Testis (tissue), 2 donors: ENCODE measurements at regions not wholly inside any gene's neighbourhood (a gene's known extent, or its start where the extent isn't known, plus 50 kb on each side); places are given as distances from the start of the nearest gene placed in this dataset.
"Not testable (repeated sequence)": the region's sequence is repeated elsewhere in the genome, so short reads cannot be mapped to it uniquely, and the experiment has no call there.

ENCODE experiments used
- DNase-seq: peaks from one replicate; pipeline ENCODE4 v3.0.0-alpha.2; 2019
- H3K27ac ChIP-seq, 2 donors: fragments of 200-600 bp; sonication (generic); one replicate each; pipeline ENCODE4 v1.5.1; 2019
- H3K27me3 ChIP-seq: fragments of 200-600 bp; sonication (generic); one replicate; pipeline ENCODE4 v1.5.1; 2019
- H3K36me3 ChIP-seq: fragments of 200-600 bp; sonication (generic); one replicate; pipeline ENCODE4 v1.5.1; 2017; ENCODE audit warnings: low read depth; ENCODE audit errors: missing control alignments
- H3K4me1 ChIP-seq: fragments of 200-600 bp; sonication (generic); one replicate; pipeline ENCODE4 v1.5.1; 2019
- H3K4me3 ChIP-seq, 2 donors: fragments of 200-600 bp; sonication (generic); one replicate each; pipeline ENCODE4 v1.5.1; 2017 to 2019
- H3K9me3 ChIP-seq: fragments of 200-600 bp; sonication (generic); one replicate; pipeline ENCODE4 v1.5.1; 2017
- POLR2A ChIP-seq: fragments of 450-650 bp; IDR thresholded peaks from one replicate; pipeline ENCODE4 v1.6.1; 2017; ENCODE audit warnings: antibody characterized with exemption, mild to moderate bottlenecking, moderate library complexity
- WGBS, 2 donors: methylation state at CpG; one replicate each; pipeline ENCODE4 v1.1.5; 2018; 5-methylcytosine and 5-hydroxymethylcytosine counted together
- intact Hi-C: fragments of 100-400 bp; cut with DNase I; formaldehyde crosslinking; loops from one replicate; pipeline ENCODE4 v1.15.1; 2023; ENCODE audit warnings: low total_unique reads
- TF ChIP-seq, protein P1 (sequence below), 3 experiments: fragments of 450-650 bp in 2 of 3; fragments of 200-600 bp in 1 of 3; sonication (generic) in 1 of 3; IDR thresholded peaks; one replicate each; pipeline ENCODE4 v1.5.1; 2016 to 2019; ENCODE audit warnings: antibody characterized with exemption in 3 of 3, mild to moderate bottlenecking in 2 of 3, moderate library complexity in 1 of 3

DNA sequence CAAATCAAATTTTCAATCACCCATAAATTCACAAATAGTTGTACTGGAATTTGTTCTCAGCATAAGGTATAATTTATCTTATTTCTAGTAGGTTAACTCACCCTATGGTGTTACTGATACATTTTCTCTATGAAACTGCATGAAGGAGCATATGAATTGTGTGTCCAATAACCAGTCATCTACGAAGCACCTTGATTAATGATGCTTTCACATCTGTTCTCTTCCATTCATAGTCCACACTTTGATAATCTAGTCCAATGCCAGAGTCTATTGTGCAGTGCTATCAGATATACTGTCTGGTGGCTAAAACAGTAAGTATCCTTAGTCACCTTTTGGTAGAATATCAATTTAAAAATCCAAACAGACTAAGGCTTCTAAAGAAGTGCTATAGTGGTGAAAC is 876.0 kb downstream of the RPS29 start:
- no peak for DNase-seq
- intact Hi-C loops = no loop called here
- Histone ChIP-seq H3K4me3 (no peak overlapping the region), H3K27ac (no peak overlapping the region), H3K36me3 (no peaks in the 10 kb centered on the region), H3K27me3 (no peaks in the 10 kb centered on the region), H3K9me3 (no peaks in the 10 kb centered on the region), H3K4me1 (no peaks in the 10 kb centered on the region)
- TF ChIP-seq, protein P1, sequence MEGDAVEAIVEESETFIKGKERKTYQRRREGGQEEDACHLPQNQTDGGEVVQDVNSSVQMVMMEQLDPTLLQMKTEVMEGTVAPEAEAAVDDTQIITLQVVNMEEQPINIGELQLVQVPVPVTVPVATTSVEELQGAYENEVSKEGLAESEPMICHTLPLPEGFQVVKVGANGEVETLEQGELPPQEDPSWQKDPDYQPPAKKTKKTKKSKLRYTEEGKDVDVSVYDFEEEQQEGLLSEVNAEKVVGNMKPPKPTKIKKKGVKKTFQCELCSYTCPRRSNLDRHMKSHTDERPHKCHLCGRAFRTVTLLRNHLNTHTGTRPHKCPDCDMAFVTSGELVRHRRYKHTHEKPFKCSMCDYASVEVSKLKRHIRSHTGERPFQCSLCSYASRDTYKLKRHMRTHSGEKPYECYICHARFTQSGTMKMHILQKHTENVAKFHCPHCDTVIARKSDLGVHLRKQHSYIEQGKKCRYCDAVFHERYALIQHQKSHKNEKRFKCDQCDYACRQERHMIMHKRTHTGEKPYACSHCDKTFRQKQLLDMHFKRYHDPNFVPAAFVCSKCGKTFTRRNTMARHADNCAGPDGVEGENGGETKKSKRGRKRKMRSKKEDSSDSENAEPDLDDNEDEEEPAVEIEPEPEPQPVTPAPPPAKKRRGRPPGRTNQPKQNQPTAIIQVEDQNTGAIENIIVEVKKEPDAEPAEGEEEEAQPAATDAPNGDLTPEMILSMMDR (IDR thresholded peaks at IDR 0.05) = no peak
- no peak for TF ChIP-seq POLR2A
- WGBS, 2 donors = 84 to 89% methylated on average over 1 of the region's 1 CpG

DNA sequence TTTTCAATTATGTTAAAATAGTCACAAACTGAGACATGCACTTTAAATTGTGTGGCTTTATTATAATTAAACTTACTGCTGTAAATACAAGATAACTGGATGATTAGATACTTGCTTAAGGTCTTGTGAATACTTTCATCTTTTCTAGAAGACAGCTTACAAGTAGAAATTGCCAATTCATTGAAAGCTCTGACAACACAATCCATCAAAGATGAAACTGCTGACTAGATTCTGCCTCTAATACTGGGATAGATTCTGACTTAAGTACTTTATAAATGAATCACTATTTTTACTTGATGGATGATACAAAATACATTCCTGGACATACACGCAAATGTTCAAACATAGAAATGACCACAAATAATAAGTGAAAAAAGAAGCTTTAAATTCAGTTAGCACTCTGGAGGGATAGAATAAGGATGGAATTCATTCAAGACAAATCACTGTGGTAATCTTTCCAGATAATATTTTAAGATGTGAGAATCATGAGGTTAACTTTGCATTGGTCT is 876.8 kb downstream of the RPS29 start:
- DNase-seq = no peak
- Histone ChIP-seq H3K4me1 (no peaks in the 10 kb centered on the region), H3K9me3 (no peaks in the 10 kb centered on the region), H3K27me3 (no peaks in the 10 kb centered on the region), H3K36me3 (no peaks in the 10 kb centered on the region), H3K4me3 (no peak overlapping the region), H3K27ac (no peak overlapping the region)
- intact Hi-C loops = no loop called here
- no peak for TF ChIP-seq POLR2A
- TF ChIP-seq, protein P1 (IDR thresholded peaks at IDR 0.05) = no peak
- 93 to 97% methylated on average over 1 of the region's 1 CpG for WGBS, 2 donors

DNA sequence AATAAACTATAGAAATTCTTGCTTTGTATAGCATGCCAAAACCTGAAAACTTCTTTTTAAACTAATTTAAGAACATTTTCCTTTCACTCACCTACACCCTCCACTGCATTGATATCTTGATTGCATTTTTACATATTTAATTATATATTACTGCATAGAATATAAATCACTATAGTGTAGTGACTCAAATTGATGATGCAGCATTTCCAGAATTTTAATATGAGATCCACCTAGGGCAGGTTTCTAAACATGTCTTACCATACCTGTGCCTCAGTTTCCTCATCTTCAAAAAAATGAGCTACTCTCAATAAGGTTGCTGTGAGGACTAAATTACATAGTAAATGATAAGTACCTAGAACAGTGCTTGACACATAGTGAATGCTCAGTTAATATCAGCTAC is 881.5 kb downstream of the RPS29 start:
- Histone ChIP-seq H3K4me3 (no peak overlapping the region), H3K36me3 (no peaks in the 10 kb centered on the region), H3K4me1 (no peaks in the 10 kb centered on the region), H3K27me3 (no peaks in the 10 kb centered on the region), H3K27ac (no peak overlapping the region), H3K9me3 (no peaks in the 10 kb centered on the region)
- no peak for DNase-seq
- TF ChIP-seq, protein P1 (IDR thresholded peaks at IDR 0.05) = no peak
- TF ChIP-seq POLR2A = no peak
- intact Hi-C loops = no loop called here

DNA sequence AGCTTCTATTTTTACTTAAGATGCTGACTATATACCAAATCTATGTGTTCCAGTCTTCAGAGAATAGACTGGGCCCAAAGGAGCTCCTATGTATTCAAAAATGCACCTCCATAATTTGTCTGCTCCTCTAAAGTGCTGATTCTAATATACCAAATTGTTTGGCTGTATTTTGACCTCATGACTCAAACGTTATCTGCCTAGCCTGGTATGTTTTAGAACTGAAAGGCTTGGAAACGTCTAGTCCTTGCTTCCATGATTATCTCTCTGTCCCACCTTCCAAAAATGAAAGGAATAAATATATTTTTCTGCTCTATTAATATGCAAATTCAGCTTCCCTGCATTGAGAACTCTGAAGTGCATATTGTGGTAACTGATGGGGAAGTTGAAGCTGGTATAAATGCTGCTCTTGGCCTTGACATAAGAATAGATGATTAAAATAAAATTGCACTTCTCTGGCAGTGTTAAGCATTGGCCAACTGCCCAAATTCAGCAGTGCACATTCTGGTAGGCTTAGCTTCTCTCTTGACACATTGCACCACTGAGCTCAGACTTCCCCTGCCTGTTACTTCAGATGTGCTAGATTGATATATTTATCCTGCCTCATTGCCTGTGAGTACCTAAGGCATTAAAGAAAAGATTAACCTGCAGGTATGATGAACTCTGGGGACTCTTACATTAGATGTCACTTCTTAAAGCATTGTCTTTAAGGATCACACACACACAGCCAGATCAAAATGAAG is 882.3 kb downstream of the RPS29 start:
- TF ChIP-seq, protein P1 (IDR thresholded peaks at IDR 0.05) = no peak
- no peak for TF ChIP-seq POLR2A
- no peaks in the 10 kb centered on the region for H3K27me3 ChIP-seq
- H3K36me3 ChIP-seq = no peaks in the 10 kb centered on the region
- DNase-seq = no peak
- no peak overlapping the region for H3K4me3 ChIP-seq
- no peaks in the 10 kb centered on the region for H3K9me3 ChIP-seq
- 13 to 40% methylated on average over 2 of the region's 2 CpGs for WGBS, 2 donors
- intact Hi-C loops = no loop called here
- no peak overlapping the region for H3K27ac ChIP-seq
- H3K4me1 ChIP-seq = no peaks in the 10 kb centered on the region

DNA sequence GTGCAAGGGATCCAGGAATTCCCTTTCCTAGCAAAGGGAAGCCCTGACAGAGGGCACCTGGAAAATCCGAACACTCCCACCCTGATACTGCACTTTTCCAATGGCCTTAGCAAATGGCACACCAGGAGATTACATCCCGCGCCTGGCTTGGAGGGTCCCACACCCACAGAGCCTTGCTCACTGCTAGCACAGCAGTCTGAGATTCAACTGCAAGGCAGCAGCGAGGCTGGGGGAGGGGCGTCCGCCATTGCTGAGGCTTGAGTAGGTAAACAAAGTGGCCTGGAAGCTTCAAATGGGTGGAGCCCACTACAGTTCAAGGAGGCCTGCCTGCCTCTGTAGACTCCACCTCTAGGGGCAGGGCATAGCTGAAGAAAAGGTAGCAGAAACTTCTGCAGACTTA is 888.8 kb downstream of the RPS29 start:
- H3K9me3 ChIP-seq, H3K27ac ChIP-seq, H3K27me3 ChIP-seq, intact Hi-C loops, H3K4me1 ChIP-seq, H3K4me3 ChIP-seq, DNase-seq, H3K36me3 ChIP-seq: not testable (repeated sequence)
- 63 to 94% methylated on average over 3 to 6 of the region's 6 CpGs for WGBS, 2 donors
